ENCODE measurements at regions not wholly inside any gene's neighbourhood (a gene's known extent, or its start where the extent isn't known, plus 50 kb on each side); places are given as distances from the start of the nearest gene placed in this dataset.

DNA sequence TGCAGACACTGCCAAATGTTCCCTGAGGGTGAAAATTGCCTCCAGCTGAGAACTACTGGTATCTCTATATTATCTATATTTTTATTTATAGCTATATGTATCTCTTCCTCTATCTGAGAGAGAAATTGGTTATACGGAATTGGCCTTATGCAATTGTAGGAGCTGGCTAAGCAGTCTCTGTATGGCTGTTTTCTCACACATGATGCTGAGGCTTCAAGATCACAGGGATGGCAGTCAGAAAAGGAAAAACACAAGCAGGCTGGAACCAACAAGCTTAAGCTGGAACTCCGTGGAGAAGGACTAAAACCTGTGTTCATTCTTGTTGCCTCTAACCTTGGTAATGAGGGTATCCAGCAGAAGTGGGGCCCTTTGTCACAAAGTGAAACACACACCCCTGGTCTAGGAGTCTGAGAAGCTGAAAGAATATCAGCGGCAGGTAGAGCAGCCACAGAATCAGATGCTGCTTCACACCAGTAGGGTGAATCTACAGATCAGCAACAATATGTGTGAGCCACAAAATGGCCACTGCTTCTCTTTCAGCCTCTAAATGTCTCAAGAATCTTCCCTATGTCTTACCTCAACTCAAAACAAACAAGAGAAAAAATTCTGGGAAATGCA is 166.5 kb upstream of the PPP1R2C start:
- DNase-seq (ENCODE audit: low read depth in 2 of 2) = no peak

DNA sequence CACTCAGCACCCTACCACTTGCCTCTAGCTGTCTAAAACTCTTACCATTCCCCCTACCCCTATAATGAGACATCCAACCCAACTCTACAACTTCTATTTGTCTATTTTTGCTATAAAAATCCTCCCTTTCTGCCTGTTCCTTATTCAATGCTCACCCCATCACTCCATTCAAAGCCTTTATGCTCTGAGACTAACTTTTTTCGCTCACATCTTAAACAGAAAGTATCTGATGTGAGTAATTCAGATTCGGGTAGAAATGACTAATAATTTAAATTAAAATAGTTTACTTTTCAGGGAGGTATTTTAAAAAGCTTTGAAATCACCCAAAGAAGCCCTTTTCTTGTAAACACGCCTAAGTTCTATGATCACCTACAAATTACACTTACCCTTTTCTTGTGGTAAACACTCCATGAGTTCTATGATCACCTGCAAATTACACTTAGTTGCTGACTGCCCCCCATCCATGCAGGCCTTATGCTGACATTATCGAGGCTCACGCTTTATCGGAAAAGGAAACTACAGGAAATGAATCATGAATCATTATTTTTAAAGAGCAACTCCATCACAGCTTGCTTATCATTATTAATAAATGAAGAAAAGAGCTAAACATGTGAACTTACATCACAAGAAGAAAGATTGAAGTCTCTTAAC is 168.7 kb upstream of the PPP1R2C start:
- peak in 1 of 2 donors; percentile 2 for DNase-seq (ENCODE audit: low read depth in 2 of 2)

GRCh38 chrX:42948723-42949657 is 171.0 kb upstream of the PPP1R2C start:
- DNase-seq (ENCODE audit: low read depth in 2 of 2) = peak; percentile 26 to 40

GRCh38 chrX:42951747-42952146 is 173.8 kb upstream of the PPP1R2C start:
- DNase-seq (ENCODE audit: low read depth in 2 of 2) = no peak

DNA sequence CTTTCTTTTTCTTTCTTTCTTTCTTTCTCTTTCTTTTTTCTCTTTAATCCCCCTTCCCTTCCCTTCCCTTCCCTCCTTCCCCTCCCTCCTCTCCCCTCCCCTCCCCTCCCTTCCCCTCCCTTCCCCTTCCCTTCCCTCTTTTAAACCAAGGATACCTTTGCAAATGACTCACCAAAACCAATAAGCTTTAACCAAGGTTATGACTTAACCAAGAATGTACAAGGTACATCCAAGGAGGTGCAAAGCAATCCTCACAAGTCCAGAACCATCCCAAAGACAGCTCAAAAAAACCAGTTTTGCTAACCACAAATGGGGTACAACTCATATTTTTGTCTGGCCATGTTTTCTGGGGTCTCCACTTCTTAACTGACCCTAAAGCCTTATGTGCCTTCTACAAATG is 174.7 kb upstream of the PPP1R2C start:
- no peak for DNase-seq (ENCODE audit: low read depth in 2 of 2)

- DNase-seq (ENCODE audit: low read depth in 2 of 2) = no peak
Measured at GRCh38 chrX:42954880-42955279, 176.9 kb upstream of the PPP1R2C start.

- no peak for DNase-seq (ENCODE audit: low read depth in 2 of 2)
Measured at GRCh38 chrX:42955349-42955748, 177.4 kb upstream of the PPP1R2C start.

DNA sequence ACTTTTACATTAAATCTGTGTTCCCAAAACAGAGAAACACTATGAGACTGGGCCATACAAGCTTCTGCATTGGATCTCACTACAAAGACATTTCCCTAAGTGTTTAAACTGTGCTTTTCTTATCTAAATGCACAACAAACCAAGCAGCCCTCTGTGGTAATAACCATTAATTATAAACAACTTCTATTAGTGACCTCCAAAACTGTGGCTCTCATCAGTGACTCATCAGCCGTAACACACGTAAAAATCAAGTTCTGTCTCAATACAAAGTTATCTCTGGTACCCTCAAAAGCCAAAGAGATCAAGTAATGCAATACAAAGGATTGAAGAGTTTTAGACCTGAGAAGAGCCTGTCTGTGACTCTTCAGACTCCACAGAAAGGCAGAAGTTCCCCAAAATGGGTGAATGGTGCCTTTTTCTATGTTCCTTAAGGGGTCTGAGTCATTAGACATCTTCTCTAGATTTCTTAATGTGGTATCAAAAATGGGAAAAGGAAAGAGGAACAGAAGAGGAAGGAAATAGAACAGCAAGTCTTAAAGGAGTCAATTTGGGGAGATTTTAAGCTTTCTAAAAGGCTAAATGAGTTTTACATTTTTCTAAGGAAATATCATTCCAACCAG is 189.8 kb upstream of the PPP1R2C start:
- no peak for DNase-seq (ENCODE audit: low read depth in 2 of 2)

- DNase-seq (ENCODE audit: low read depth in 2 of 2) = no peak
Measured at GRCh38 chrX:42973321-42973720, 195.4 kb upstream of the PPP1R2C start.

GRCh38 chrX:42975906-42976305 is 197.9 kb upstream of the PPP1R2C start:
- DNase-seq (ENCODE audit: low read depth in 2 of 2) = no peak

DNA sequence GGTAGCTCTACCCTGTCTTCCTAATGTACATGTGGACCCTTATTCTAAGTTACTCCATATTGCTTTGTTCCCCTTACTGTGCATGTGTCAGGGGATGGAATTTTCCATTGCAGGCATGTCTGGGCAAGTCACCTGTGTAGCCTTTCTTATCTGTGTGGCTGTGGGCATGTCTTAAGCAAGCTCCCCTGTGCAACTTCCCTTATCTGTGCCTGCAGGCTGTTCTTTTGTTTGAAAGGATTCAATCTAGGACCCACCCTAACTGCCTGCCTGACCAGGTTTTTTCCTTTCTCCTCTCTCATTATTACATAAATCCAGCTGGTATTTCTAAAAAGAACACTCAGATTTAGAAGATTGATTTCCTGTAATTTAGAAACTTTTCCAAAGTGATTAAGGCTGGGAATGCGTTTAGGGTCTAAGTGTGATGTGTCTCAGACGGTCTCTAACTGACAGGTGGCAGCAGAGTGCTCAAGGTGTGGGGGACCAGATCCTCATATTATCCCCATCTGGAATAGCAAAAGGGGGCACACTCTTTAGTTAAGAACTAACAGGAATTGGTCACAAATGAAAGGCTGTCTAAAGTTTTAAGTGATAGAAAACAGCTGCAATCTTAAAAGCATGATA is 198.9 kb upstream of the PPP1R2C start:
- no peak for DNase-seq (ENCODE audit: low read depth in 2 of 2)

GRCh38 chrX:42978655-42979379 is 200.9 kb upstream of the PPP1R2C start:
- DNase-seq (ENCODE audit: low read depth in 2 of 2) = no peak

GRCh38 chrX:42988700-42989099 is 210.7 kb upstream of the PPP1R2C start:
- no peak for DNase-seq (ENCODE audit: low read depth in 2 of 2)

GRCh38 chrX:42992199-42992943 is 214.4 kb upstream of the PPP1R2C start:
- no peak for DNase-seq (ENCODE audit: low read depth in 2 of 2)

GRCh38 chrX:42996861-42997260 is 218.9 kb upstream of the PPP1R2C start:
- no peak for DNase-seq (ENCODE audit: low read depth in 2 of 2)

DNA sequence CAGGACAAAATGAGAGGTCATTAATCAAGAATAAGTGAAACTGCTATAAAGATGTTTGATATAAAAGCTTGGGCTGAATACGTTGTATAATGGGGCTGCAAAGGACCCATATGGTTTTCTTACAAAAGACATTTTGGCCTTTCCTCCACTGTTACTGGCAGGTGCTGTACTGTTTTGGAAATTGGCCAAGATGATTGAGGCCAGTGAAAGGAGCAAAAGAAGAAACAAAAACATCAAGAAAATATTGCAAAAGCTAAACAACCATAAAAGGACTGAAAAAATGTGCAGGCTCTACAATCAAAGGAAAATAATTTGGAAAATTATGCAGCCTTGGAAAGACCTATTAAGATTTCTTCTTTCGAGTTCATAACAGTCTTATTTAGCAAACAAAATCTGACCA is 222.2 kb upstream of the PPP1R2C start:
- no peak for DNase-seq (ENCODE audit: low read depth in 2 of 2)

GRCh38 chrX:43002526-43003203 is 224.7 kb upstream of the PPP1R2C start:
- no peak for DNase-seq (ENCODE audit: low read depth in 2 of 2)

DNA sequence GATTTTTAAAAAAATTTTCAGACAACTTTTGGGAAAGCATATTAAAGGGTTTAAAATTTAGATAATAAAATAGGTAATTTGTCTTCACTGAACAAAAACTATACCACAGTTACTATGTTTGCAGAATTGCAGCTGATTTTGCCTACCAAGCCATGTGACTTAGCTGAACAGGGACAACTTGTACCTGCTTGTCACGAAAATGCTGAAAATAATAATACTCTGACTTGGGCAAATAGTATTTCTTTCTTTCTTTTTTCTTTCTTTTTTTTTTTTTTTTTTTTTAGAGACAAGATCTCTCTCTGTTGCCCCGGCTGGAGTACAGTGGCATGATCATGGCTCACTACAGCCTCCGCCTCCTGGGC is 225.2 kb upstream of the PPP1R2C start:
- no peak for DNase-seq (ENCODE audit: low read depth in 2 of 2)

GRCh38 chrX:43003939-43004338 is 226.0 kb upstream of the PPP1R2C start:
- DNase-seq (ENCODE audit: low read depth in 2 of 2) = no peak

GRCh38 chrX:43005561-43005960 is 227.6 kb upstream of the PPP1R2C start:
- DNase-seq (ENCODE audit: low read depth in 2 of 2) = no peak
